ENCODE measurements at regions not wholly inside any gene's neighbourhood (a gene's known extent, or its start where the extent isn't known, plus 50 kb on each side); places are given as distances from the start of the nearest gene placed in this dataset.

DNA sequence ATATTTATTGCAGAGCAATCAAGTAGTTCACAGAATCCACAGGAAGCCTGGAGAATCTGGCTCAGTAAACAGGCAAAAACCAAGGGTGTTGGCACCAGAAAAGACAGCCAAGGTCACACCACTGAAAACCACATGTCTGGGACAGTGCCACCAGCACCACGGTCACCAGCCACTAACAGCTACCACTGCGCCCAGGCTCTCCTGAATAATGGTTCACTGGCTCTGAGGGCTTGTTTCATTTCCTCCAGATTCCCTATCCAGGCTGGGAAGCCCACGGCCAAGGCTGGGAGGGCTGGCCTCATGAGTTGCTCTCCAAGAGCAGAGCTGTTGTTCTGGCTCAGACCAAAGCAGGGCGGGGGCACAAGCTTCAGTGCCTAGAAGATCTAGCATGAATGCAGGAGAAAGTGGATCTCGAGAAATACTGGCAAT lies 54.5 kb upstream of the PTGFRN start:
- TF ChIP-seq, protein P1, sequence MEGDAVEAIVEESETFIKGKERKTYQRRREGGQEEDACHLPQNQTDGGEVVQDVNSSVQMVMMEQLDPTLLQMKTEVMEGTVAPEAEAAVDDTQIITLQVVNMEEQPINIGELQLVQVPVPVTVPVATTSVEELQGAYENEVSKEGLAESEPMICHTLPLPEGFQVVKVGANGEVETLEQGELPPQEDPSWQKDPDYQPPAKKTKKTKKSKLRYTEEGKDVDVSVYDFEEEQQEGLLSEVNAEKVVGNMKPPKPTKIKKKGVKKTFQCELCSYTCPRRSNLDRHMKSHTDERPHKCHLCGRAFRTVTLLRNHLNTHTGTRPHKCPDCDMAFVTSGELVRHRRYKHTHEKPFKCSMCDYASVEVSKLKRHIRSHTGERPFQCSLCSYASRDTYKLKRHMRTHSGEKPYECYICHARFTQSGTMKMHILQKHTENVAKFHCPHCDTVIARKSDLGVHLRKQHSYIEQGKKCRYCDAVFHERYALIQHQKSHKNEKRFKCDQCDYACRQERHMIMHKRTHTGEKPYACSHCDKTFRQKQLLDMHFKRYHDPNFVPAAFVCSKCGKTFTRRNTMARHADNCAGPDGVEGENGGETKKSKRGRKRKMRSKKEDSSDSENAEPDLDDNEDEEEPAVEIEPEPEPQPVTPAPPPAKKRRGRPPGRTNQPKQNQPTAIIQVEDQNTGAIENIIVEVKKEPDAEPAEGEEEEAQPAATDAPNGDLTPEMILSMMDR (IDR thresholded peaks at IDR 0.05) = no peak
- TF ChIP-seq EZH2 (IDR thresholded peaks at IDR 0.05; ENCODE audit: borderline replicate concordance, insufficient read depth, low read depth, low read length, poor library complexity, severe bottlenecking) = no peak
